ENCODE measurements at regions not wholly inside any gene's neighbourhood (a gene's known extent, or its start where the extent isn't known, plus 50 kb on each side); places are given as distances from the start of the nearest gene placed in this dataset.

DNA sequence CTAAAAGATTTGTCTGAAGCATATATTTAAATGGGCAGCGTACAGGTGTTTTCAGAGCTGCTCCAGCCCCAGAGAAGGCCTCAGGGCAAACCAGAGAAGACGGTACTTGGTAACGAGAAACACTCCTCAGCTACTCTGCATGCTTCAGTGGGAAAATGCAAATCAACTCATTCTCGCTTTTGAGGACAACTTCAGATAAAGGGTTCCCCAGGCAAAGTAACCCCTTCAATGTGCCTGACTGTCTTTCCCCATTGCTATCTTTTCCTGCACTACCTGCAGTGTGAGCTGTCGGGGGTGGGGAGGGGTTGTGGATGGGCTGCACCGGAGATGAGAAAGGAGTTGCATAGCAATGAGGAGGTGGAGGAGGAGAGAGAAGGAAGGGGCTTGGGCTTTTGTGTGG is 339.7 kb upstream of the CLINT1 start:
- TF ChIP-seq, protein P1, sequence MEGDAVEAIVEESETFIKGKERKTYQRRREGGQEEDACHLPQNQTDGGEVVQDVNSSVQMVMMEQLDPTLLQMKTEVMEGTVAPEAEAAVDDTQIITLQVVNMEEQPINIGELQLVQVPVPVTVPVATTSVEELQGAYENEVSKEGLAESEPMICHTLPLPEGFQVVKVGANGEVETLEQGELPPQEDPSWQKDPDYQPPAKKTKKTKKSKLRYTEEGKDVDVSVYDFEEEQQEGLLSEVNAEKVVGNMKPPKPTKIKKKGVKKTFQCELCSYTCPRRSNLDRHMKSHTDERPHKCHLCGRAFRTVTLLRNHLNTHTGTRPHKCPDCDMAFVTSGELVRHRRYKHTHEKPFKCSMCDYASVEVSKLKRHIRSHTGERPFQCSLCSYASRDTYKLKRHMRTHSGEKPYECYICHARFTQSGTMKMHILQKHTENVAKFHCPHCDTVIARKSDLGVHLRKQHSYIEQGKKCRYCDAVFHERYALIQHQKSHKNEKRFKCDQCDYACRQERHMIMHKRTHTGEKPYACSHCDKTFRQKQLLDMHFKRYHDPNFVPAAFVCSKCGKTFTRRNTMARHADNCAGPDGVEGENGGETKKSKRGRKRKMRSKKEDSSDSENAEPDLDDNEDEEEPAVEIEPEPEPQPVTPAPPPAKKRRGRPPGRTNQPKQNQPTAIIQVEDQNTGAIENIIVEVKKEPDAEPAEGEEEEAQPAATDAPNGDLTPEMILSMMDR (IDR thresholded peaks at IDR 0.05) = no peak
- TF ChIP-seq EP300 (IDR thresholded peaks at IDR 0.05) (no peak), POLR2A (IDR thresholded peaks at IDR 0.05) (no peak)
